Activated CD4-positive, alpha-beta memory T cell treated with anti-CD3 and anti-CD28 coated beads for 36 hours (primary cell): ENCODE measurements at regions not wholly inside any gene's neighbourhood (a gene's known extent, or its start where the extent isn't known, plus 50 kb on each side); places are given as distances from the start of the nearest gene placed in this dataset.

Experiments
- CTCF ChIA-PET: fragments of 350-600 bp; sonication (Branson Sonifier 250); formaldehyde crosslinking; loops from one replicate; lab custom pipeline; 2021; ENCODE audit warnings: antibody characterized with exemption, inconsistent platforms; lab: Charles Lee
- POLR2A ChIA-PET: fragments of 350-600 bp; sonication (Branson Sonifier 250); formaldehyde crosslinking; loops from one replicate; lab custom pipeline; 2021; ENCODE audit warnings: antibody characterized with exemption; lab: Charles Lee
- DNase-seq: peaks from one replicate; pipeline ENCODE4 v3.0.0-alpha.2; 2020
- H3K27ac Mint-ChIP-seq: one replicate; pipeline ENCODE4 v1.8.0; 2021; ENCODE audit warnings: mixed read lengths
- H3K27me3 Mint-ChIP-seq: one replicate; pipeline ENCODE4 v1.8.0; 2021; ENCODE audit warnings: mixed read lengths
- H3K36me3 Mint-ChIP-seq: one replicate; pipeline ENCODE4 v1.8.0; 2021; ENCODE audit warnings: mixed read lengths
- H3K4me1 Mint-ChIP-seq: one replicate; pipeline ENCODE4 v1.8.0; 2021; ENCODE audit warnings: low read depth, mixed read lengths
- H3K4me3 Mint-ChIP-seq: one replicate; pipeline ENCODE4 v1.8.0; 2021; ENCODE audit warnings: mild to moderate bottlenecking, mixed read lengths
- H3K9me3 Mint-ChIP-seq: one replicate; pipeline ENCODE4 v1.8.0; 2021; ENCODE audit warnings: mixed read lengths
- intact Hi-C: fragments of 100-400 bp; cut with micrococcal nuclease; formaldehyde crosslinking; loops from one replicate; pipeline ENCODE4 v1.15.1; 2023

- Mint-ChIP-seq H3K27me3 (no peaks in the 10 kb centered on the region), H3K36me3 (no peaks in the 10 kb centered on the region), H3K4me1 (no peaks in the 10 kb centered on the region), H3K27ac (no peak overlapping the region), H3K4me3 (no peak overlapping the region), H3K9me3 (peaks cover 27% of the 10 kb centered on the region)
- intact Hi-C loops = no loop called here
- ChIA-PET POLR2A (no interaction called here), CTCF (no interaction called here)
- no peak for DNase-seq
Measured at GRCh38 chr9:90741036-90741435, 60.6 kb upstream of the SYK start.

- Mint-ChIP-seq H3K36me3 (no peaks in the 10 kb centered on the region), H3K9me3 (peaks cover 27% of the 10 kb centered on the region), H3K27ac (no peak overlapping the region), H3K27me3 (peaks cover 1% of the 10 kb centered on the region), H3K4me1 (no peaks in the 10 kb centered on the region), H3K4me3 (no peak overlapping the region)
- intact Hi-C loops = no loop called here
- no peak for DNase-seq
- ChIA-PET POLR2A (no interaction called here), CTCF (no interaction called here)
Measured at GRCh38 chr9:90737742-90738141, 63.9 kb upstream of the SYK start.

GRCh38 chr9:90735952-90736351 is 65.7 kb upstream of the SYK start:
- ChIA-PET POLR2A (no interaction called here), CTCF (no interaction called here)
- Mint-ChIP-seq H3K36me3 (no peaks in the 10 kb centered on the region), H3K4me1 (no peaks in the 10 kb centered on the region), H3K9me3 (peaks cover 27% of the 10 kb centered on the region), H3K27me3 (peaks cover 4% of the 10 kb centered on the region), H3K4me3 (no peak overlapping the region), H3K27ac (no peak overlapping the region)
- DNase-seq = no peak
- intact Hi-C loops = no loop called here

GRCh38 chr9:90734631-90735030 is 67.0 kb upstream of the SYK start:
- no peak for DNase-seq
- Mint-ChIP-seq H3K9me3 (peaks cover 19% of the 10 kb centered on the region), H3K27me3 (peaks cover 7% of the 10 kb centered on the region), H3K4me1 (no peaks in the 10 kb centered on the region), H3K36me3 (no peaks in the 10 kb centered on the region), H3K4me3 (no peak overlapping the region), H3K27ac (no peak overlapping the region)
- ChIA-PET CTCF (interaction anchor here (0.7 kb wide), 1 partner anchor 455 kb away, joined by 3 read pairs; no protein-coding TSS in a partner anchor), POLR2A (no interaction called here)
- intact Hi-C loops = no loop called here

GRCh38 chr9:90729351-90729750 is 72.3 kb upstream of the SYK start:
- ChIA-PET CTCF (no interaction called here), POLR2A (no interaction called here)
- no peaks in the 10 kb centered on the region for H3K9me3 Mint-ChIP-seq
- H3K27ac Mint-ChIP-seq = no peak overlapping the region
- DNase-seq = no peak
- intact Hi-C loops = no loop called here
- no peaks in the 10 kb centered on the region for H3K36me3 Mint-ChIP-seq
- peaks cover 9% of the 10 kb centered on the region for H3K27me3 Mint-ChIP-seq
- H3K4me1 Mint-ChIP-seq = no peaks in the 10 kb centered on the region
- H3K4me3 Mint-ChIP-seq = no peak overlapping the region

- ChIA-PET CTCF (no interaction called here), POLR2A (no interaction called here)
- no peaks in the 10 kb centered on the region for H3K4me1 Mint-ChIP-seq
- no peak overlapping the region for H3K4me3 Mint-ChIP-seq
- peaks cover 10% of the 10 kb centered on the region for H3K27me3 Mint-ChIP-seq
- no peaks in the 10 kb centered on the region for H3K36me3 Mint-ChIP-seq
- no peak for DNase-seq
- no peaks in the 10 kb centered on the region for H3K9me3 Mint-ChIP-seq
- no peak overlapping the region for H3K27ac Mint-ChIP-seq
- intact Hi-C loops = no loop called here
Measured at GRCh38 chr9:90727488-90727887, 74.1 kb upstream of the SYK start.

- no peak overlapping the region for H3K4me3 Mint-ChIP-seq
- H3K36me3 Mint-ChIP-seq = no peaks in the 10 kb centered on the region
- DNase-seq = no peak
- H3K27me3 Mint-ChIP-seq = peaks cover 8% of the 10 kb centered on the region
- H3K9me3 Mint-ChIP-seq = no peaks in the 10 kb centered on the region
- POLR2A ChIA-PET = no interaction called here
- intact Hi-C loops = no loop called here
- H3K27ac Mint-ChIP-seq = no peak overlapping the region
- no peaks in the 10 kb centered on the region for H3K4me1 Mint-ChIP-seq
- CTCF ChIA-PET = no interaction called here
Measured at GRCh38 chr9:90726215-90726614, 75.4 kb upstream of the SYK start.

- ChIA-PET CTCF (no interaction called here), POLR2A (no interaction called here)
- no peak overlapping the region for H3K27ac Mint-ChIP-seq
- H3K4me3 Mint-ChIP-seq = no peak overlapping the region
- no peak for DNase-seq
- intact Hi-C loops = no loop called here
- peaks cover 8% of the 10 kb centered on the region for H3K27me3 Mint-ChIP-seq
- H3K36me3 Mint-ChIP-seq = no peaks in the 10 kb centered on the region
- no peaks in the 10 kb centered on the region for H3K9me3 Mint-ChIP-seq
- no peaks in the 10 kb centered on the region for H3K4me1 Mint-ChIP-seq
Measured at GRCh38 chr9:90724880-90725279, 76.7 kb upstream of the SYK start.

GRCh38 chr9:90724112-90724511 is 77.5 kb upstream of the SYK start:
- Mint-ChIP-seq H3K4me1 (no peaks in the 10 kb centered on the region), H3K9me3 (no peaks in the 10 kb centered on the region), H3K27me3 (peaks cover 10% of the 10 kb centered on the region), H3K27ac (no peak overlapping the region), H3K36me3 (no peaks in the 10 kb centered on the region), H3K4me3 (no peak overlapping the region)
- intact Hi-C loops = no loop called here
- peak; percentile 16 for DNase-seq
- POLR2A ChIA-PET = no interaction called here
- CTCF ChIA-PET = no interaction called here

- Mint-ChIP-seq H3K27ac (no peak overlapping the region), H3K9me3 (no peaks in the 10 kb centered on the region), H3K36me3 (no peaks in the 10 kb centered on the region), H3K27me3 (peaks cover 10% of the 10 kb centered on the region), H3K4me1 (no peaks in the 10 kb centered on the region), H3K4me3 (no peak overlapping the region)
- POLR2A ChIA-PET = no interaction called here
- intact Hi-C loops = no loop called here
- no peak for DNase-seq
- CTCF ChIA-PET = no interaction called here
Measured at GRCh38 chr9:90722071-90722470, 79.4 kb upstream of the DIRAS2 start.

- CTCF ChIA-PET = no interaction called here
- intact Hi-C loops = no loop called here
Measured at GRCh38 chr9:90720621-90721265, 78.1 kb upstream of the DIRAS2 start.

GRCh38 chr9:90706230-90706629 is 63.6 kb upstream of the DIRAS2 start:
- H3K4me3 Mint-ChIP-seq = no peak overlapping the region
- no peaks in the 10 kb centered on the region for H3K9me3 Mint-ChIP-seq
- peaks cover 17% of the 10 kb centered on the region for H3K27me3 Mint-ChIP-seq
- ChIA-PET POLR2A (no interaction called here), CTCF (no interaction called here)
- H3K36me3 Mint-ChIP-seq = no peaks in the 10 kb centered on the region
- intact Hi-C loops = no loop called here
- no peaks in the 10 kb centered on the region for H3K4me1 Mint-ChIP-seq
- H3K27ac Mint-ChIP-seq = no peak overlapping the region
- DNase-seq = no peak

More at GRCh38 chr9:90720621-90721265, 78.1 kb upstream of the DIRAS2 start:
- POLR2A ChIA-PET = no interaction called here
- Mint-ChIP-seq H3K27me3 (peaks cover 12% of the 10 kb centered on the region), H3K9me3 (no peaks in the 10 kb centered on the region), H3K27ac (no peak overlapping the region), H3K4me3 (no peak overlapping the region), H3K4me1 (no peaks in the 10 kb centered on the region), H3K36me3 (no peaks in the 10 kb centered on the region)
- DNase-seq = no peak

- H3K9me3 Mint-ChIP-seq = no peaks in the 10 kb centered on the region
- intact Hi-C loops = no loop called here
- ChIA-PET CTCF (no interaction called here), POLR2A (no interaction called here)
- no peak for DNase-seq
- no peak overlapping the region for H3K27ac Mint-ChIP-seq
- H3K36me3 Mint-ChIP-seq = no peaks in the 10 kb centered on the region
- H3K4me1 Mint-ChIP-seq = no peaks in the 10 kb centered on the region
- H3K4me3 Mint-ChIP-seq = no peak overlapping the region
- H3K27me3 Mint-ChIP-seq = peaks cover 16% of the 10 kb centered on the region
Measured at GRCh38 chr9:90702441-90702955, 59.9 kb upstream of the DIRAS2 start.
